GM21717 (cell line): ENCODE measurements at regions not wholly inside any gene's neighbourhood (a gene's known extent, or its start where the extent isn't known, plus 50 kb on each side); places are given as distances from the start of the nearest gene placed in this dataset.

ENCODE experiments used
- ATAC-seq: cut with Tn5 transposase; IDR thresholded peaks from one replicate; pipeline ENCODE4 v1.9.1; 2021; ENCODE audit warnings: mild to moderate bottlenecking, moderate library complexity; ENCODE audit not compliant: unreplicated experiment

DNA sequence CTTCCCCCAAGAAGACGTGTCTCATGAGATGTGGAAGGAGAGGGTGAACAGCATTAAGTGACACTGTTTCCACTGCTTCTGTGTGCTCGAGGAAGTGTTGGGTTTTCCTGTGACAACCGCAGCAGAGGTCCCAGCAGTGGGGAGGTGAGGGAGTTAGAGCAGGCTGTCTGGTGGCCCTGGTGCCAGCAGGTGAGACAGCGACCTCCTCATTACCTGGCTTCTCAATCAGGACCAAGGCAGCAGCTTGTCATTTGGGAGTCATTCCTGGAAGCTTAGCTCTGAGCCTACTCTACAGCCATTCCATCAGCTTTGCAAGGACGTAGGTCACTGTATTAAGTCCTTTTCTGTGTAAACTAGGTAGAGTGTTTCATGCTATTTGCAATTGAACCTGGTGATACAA lies 63.3 kb upstream of the RGMA start:
- ATAC-seq = no peak

- no peak for ATAC-seq
These were observed 62.2 kb upstream of the RGMA start for GRCh38 chr15:93150910-93151881.

GRCh38 chr15:93146601-93147000 lies 57.6 kb upstream of the RGMA start:
- no peak for ATAC-seq

DNA sequence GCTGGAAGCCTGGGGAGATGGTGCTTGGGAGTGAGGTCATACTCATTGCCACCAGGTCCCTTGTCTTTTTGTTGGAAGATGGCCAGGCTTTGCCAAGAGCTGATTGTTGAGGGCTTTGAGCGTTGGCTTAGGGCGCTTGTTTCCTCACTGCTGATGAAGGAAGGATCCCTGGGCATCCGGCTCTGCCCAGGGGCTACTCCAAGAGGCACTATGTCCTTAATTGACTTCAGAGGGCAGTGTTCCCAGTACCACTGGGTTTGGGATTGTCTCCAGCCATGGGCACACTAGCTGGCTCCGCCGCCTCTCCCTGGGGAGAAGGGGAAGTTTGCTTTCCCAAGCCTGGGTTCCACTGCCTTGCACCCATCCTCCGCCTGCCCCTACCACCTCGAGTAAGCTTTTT lies 57.2 kb upstream of the RGMA start:
- ATAC-seq = no peak

DNA sequence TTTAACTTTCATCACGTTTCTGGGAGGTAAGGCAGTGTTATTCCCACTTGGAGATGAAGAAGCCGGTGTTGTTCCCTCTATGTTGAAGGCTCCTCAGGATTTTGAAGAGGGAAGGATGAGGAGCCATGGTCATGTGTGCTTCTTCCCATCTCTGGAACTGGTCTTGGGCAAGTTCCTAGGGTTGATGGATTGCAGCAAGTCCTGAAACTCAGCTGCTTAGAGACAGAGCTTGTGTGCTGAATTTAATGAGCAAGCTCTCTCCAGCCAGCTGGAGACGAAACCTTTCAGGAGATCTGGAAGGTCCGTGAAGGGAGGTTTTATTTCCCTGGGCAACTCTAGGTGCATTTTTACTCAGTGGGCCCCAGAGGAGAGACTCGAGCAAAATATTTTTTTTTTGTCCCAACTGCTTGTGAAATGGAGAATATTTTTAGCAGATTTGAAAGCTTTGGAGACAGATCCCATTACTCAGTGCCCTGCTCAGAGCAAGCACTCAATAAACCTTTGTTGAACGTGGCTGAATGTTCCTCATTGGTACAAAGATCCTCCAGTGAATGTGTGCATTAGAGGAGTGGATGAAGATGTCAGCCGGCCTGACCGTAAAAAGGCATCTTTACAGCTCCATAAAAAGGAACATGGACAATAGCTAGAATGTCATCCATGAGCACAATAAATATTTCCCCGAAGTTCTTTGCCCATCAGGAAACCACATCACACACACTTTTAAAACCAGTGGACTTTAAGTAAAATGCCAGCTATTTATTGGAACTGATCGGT lies 55.6 kb upstream of the RGMA start:
- ATAC-seq = no peak

DNA sequence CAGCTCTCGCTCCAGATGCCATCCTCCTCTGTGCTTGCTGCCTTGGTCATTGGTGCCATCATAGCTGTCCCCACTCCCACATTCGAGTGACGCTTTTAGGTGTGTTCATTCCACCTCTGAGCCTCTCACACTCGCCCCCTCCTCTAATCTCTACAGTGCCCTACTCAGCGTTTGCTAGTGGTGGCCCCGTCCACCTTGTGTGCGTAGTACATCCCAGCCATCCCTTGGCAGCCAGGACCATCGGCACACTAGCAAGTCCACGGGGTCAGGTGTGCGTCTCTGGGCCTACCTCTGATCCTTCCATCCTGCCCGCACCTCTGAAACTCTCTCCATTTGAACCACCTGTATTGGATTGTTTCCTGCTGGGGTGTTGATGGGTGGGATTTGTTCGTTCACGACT lies 54.2 kb upstream of the RGMA start:
- no peak for ATAC-seq

DNA sequence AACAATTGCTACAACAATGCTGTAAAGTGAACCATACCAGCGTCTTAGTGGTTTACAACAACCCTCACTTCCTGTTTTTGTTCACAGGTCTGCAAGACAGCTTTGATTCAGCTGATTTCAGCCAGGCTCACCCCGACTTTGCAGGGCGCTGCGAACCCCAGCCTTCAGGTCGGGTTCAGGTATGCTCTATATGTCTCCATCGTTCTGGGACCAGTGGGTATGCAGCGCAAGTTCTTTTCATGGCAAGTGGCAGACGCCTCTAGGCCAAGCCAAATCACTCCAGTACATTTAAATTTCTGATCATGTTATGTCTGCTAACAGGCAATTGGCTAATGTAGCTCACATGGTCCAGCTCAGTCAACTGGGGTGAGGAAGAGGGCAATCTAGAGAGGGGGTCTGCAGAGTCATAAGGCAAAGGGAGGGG lies 52.4 kb upstream of the RGMA start:
- ATAC-seq = peak; percentile 94

DNA sequence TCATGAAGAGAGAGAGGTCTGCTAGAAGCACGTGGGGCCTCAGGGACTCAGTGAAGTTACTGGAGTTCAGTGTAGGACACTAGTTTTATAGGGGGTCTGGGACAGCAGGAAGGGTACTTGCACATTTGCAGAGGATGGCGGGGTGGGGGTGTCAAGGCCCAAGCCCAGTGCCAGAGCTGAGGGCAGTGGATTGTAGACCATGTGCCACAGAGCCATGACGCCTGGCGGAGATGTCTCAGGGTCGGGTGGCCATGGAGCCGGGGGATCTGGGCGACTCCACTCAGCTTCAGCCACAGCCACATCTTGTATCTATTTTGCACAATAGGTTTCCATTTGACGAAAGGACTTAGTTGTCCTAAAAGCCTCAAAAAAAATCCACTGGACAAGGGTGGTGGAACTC lies 50.4 kb upstream of the RGMA start:
- ATAC-seq = no peak

DNA sequence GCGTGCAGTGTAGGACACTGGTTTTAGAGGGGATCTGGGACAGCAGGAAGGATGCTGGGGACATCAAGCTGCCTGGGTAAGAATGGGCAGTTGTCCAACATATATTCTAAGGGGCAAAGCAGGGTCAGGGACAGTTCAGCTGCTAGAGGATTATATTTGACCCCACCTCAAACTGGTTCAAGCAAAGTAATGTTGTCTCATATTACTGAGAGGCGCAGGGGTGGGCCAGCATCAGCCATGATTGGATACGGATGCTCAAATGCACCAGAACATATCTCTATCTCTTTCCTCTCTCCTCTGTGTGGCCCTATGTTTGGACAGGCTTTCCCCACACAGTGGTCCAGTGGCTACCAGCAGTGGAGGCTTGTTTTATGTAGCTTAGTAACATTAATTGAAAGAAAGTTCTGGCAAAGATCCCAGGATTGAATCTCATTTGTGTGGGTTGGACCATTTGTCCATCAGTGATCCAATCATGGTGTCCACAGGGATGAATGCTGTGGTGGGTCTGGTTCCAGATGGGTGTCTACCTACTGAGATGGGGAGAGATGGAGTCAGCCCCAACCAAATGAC lies 49.8 kb upstream of the RGMA start:
- ATAC-seq = no peak
